Osteocyte (in vitro differentiated cells): ENCODE measurements at regions not wholly inside any gene's neighbourhood (a gene's known extent, or its start where the extent isn't known, plus 50 kb on each side); places are given as distances from the start of the nearest gene placed in this dataset.

Experiments used
- DNase-seq: peaks from one replicate; pipeline ENCODE4 v3.0.0; 2021; ENCODE audit warnings: mixed read lengths; ENCODE audit not compliant: unreplicated experiment; ENCODE audit errors: extremely low spot score
- H3K27ac Mint-ChIP-seq: one replicate; pipeline ENCODE4 v1.8.0; 2021; ENCODE audit warnings: mild to moderate bottlenecking, mixed read lengths; ENCODE audit not compliant: unreplicated experiment
- H3K27me3 Mint-ChIP-seq: one replicate; pipeline ENCODE4 v1.8.0; 2021; ENCODE audit warnings: mixed read lengths; ENCODE audit not compliant: unreplicated experiment
- H3K36me3 Mint-ChIP-seq: one replicate; pipeline ENCODE4 v1.8.0; 2021; ENCODE audit warnings: mixed read lengths; ENCODE audit not compliant: unreplicated experiment
- H3K4me1 Mint-ChIP-seq: one replicate; pipeline ENCODE4 v1.8.0; 2021; ENCODE audit warnings: mixed read lengths; ENCODE audit not compliant: unreplicated experiment
- H3K4me3 Mint-ChIP-seq: one replicate; pipeline ENCODE4 v1.8.0; 2021; ENCODE audit warnings: mild to moderate bottlenecking, moderate library complexity, mixed read lengths; ENCODE audit not compliant: unreplicated experiment
- H3K9me3 Mint-ChIP-seq: one replicate; pipeline ENCODE4 v1.8.0; 2021; ENCODE audit warnings: mixed read lengths; ENCODE audit not compliant: unreplicated experiment
- CTCF ChIP-seq: fragments of 200-600 bp; sonication (generic); IDR thresholded peaks from 2 replicates; pipeline ENCODE4 v1.5.0; 2021; ENCODE audit warnings: antibody characterized with exemption, mild to moderate bottlenecking, moderate library complexity

DNA sequence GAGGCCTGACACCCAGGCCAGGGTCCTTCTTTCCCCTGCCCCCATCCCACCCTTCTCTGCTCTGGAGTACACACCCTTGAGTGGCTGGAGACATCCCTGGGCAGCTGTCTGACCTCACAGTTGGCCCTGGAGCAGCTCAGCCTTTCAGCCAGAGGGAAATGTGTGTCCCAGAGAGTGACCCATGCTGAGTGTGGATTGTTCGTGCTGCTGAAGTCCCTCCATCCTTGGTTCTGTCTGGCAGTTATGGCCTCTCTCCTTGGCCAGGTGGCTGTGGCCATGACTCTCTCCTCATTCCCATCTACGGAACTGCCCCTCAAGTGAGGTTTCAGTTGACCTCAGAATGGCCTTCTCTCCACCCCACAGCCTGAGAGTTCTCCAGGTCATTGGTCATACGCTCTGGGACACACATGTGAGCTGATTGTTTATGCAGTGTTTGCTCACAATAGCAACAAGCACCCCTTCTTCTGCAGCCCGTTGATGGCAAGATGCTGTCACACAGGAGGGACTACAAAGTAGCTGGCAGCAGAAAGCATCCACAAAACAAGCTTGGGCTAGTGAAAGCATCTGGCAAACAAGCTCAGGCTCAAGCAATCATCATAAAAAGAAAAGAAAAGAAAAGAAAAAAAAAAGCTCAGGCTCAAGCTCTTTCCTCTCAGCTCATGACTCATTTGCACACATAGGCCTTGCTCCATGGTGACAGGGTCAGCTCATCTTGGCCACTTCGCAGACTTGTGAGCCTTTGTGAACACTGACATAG lies 55.3 kb upstream of the ITGA11 start:
- TF ChIP-seq CTCF = no peak
- no peaks in the 10 kb centered on the region for H3K36me3 Mint-ChIP-seq
- no peaks in the 10 kb centered on the region for H3K27me3 Mint-ChIP-seq
- DNase-seq = no peak
- peaks cover 56% of the 10 kb centered on the region for H3K4me1 Mint-ChIP-seq
- H3K27ac Mint-ChIP-seq = peak overlapping the region; percentile 76
- no peaks in the 10 kb centered on the region for H3K9me3 Mint-ChIP-seq
- no peak overlapping the region for H3K4me3 Mint-ChIP-seq

- Mint-ChIP-seq H3K27me3 (no peaks in the 10 kb centered on the region), H3K4me3 (no peak overlapping the region), H3K27ac (no peak overlapping the region), H3K36me3 (no peaks in the 10 kb centered on the region), H3K4me1 (peaks cover 61% of the 10 kb centered on the region), H3K9me3 (no peaks in the 10 kb centered on the region)
- DNase-seq = no peak
- TF ChIP-seq CTCF = no peak
Measured at GRCh38 chr15:68488290-68488689, 56.3 kb upstream of the ITGA11 start.

GRCh38 chr15:68488966-68489365 lies 57.0 kb upstream of the ITGA11 start:
- no peak overlapping the region for H3K4me3 Mint-ChIP-seq
- H3K27me3 Mint-ChIP-seq = no peaks in the 10 kb centered on the region
- H3K36me3 Mint-ChIP-seq = no peaks in the 10 kb centered on the region
- TF ChIP-seq CTCF = no peak
- no peak overlapping the region for H3K27ac Mint-ChIP-seq
- H3K9me3 Mint-ChIP-seq = no peaks in the 10 kb centered on the region
- no peak for DNase-seq
- peaks cover 62% of the 10 kb centered on the region for H3K4me1 Mint-ChIP-seq

- no peak for DNase-seq
- H3K4me3 Mint-ChIP-seq = no peak overlapping the region
- H3K36me3 Mint-ChIP-seq = no peaks in the 10 kb centered on the region
- no peaks in the 10 kb centered on the region for H3K9me3 Mint-ChIP-seq
- TF ChIP-seq CTCF = no peak
- H3K27me3 Mint-ChIP-seq = no peaks in the 10 kb centered on the region
- H3K27ac Mint-ChIP-seq = peak overlapping the region; percentile 18
- peaks cover 62% of the 10 kb centered on the region for H3K4me1 Mint-ChIP-seq
Measured at GRCh38 chr15:68489421-68489820, 57.5 kb upstream of the ITGA11 start.

GRCh38 chr15:68491415-68492106 lies 59.6 kb upstream of the ITGA11 start:
- no peaks in the 10 kb centered on the region for H3K9me3 Mint-ChIP-seq
- peaks cover 44% of the 10 kb centered on the region for H3K4me1 Mint-ChIP-seq
- no peaks in the 10 kb centered on the region for H3K27me3 Mint-ChIP-seq
- DNase-seq = no peak
- no peak overlapping the region for H3K27ac Mint-ChIP-seq
- no peak for TF ChIP-seq CTCF
- no peaks in the 10 kb centered on the region for H3K36me3 Mint-ChIP-seq
- no peak overlapping the region for H3K4me3 Mint-ChIP-seq
